H1 (cell line): ENCODE measurements at regions not wholly inside any gene's neighbourhood (a gene's known extent, or its start where the extent isn't known, plus 50 kb on each side); places are given as distances from the start of the nearest gene placed in this dataset.

Source experiments
- CTCF ChIA-PET: fragments of 300-600 bp; sonication (Branson Sonifier 250); formaldehyde crosslinking; loops from one replicate; lab custom pipeline; 2021; ENCODE audit not compliant: partially characterized antibody; lab: Charles Lee
- POLR2A ChIA-PET: fragments of 300-600 bp; sonication (Branson Sonifier 250); formaldehyde crosslinking; loops from one replicate; lab custom pipeline; 2021; ENCODE audit warnings: inconsistent platforms; ENCODE audit not compliant: partially characterized antibody; lab: Charles Lee
- DNase-seq, 2 experiments: peaks; one replicate each; pipeline versions ENCODE4 v3.0.0 to v3.0.0-alpha.2; 2010 to 2022; ENCODE audit warnings: low spot score in 2 of 2, low read depth in 1 of 2, mixed read lengths in 1 of 2
- FAIRE-seq: peaks from 2 replicates; lab custom pipeline; 2011; peaks lifted over from hg19 to GRCh38; lab: Jason Lieb, UNC
- H2AFZ ChIP-seq: 2 replicates; pipeline ENCODE4 v1.8.1; 2012; ENCODE audit warnings: low read length, inconsistent platforms
- H2AK5ac ChIP-seq: 2 replicates; pipeline ENCODE4 v1.6.1; 2013; ENCODE audit warnings: low read depth, low read length
- H2BK120ac ChIP-seq: replicated peaks from 2 replicates; pipeline ENCODE3; 2013; ENCODE audit warnings: low read depth, low read length, inconsistent platforms
- H2BK12ac ChIP-seq: 2 replicates; pipeline ENCODE4 v1.6.1; 2013; ENCODE audit warnings: low read depth, low read length
- H2BK15ac ChIP-seq: 2 replicates; pipeline ENCODE4 v1.6.1; 2013; ENCODE audit warnings: low read length
- H2BK20ac ChIP-seq: 2 replicates; pipeline ENCODE4 v1.6.1; 2013; ENCODE audit warnings: low read length
- H2BK5ac ChIP-seq: 2 replicates; pipeline ENCODE4 v1.6.1; 2013; ENCODE audit warnings: low read depth, low read length
- H3K14ac ChIP-seq: 2 replicates; pipeline ENCODE4 v1.6.1; 2013; ENCODE audit warnings: inconsistent platforms; ENCODE audit not compliant: insufficient read length
- H3K18ac ChIP-seq: 2 replicates; pipeline ENCODE4 v1.6.1; 2013; ENCODE audit warnings: low read length; ENCODE audit errors: extremely low read depth
- H3K23ac ChIP-seq: 2 replicates; pipeline ENCODE4 v1.6.1; 2013; ENCODE audit warnings: inconsistent platforms; ENCODE audit not compliant: insufficient read length
- H3K23me2 ChIP-seq: 2 replicates; pipeline ENCODE4 v1.6.1; 2013; ENCODE audit warnings: low read depth, low read length
- H3K27ac ChIP-seq: 2 replicates; pipeline ENCODE4 v1.6.1; 2011; ENCODE audit warnings: low read depth, low read length, inconsistent platforms
- H3K27me3 ChIP-seq, 4 experiments: replicated peaks in 1 of 4; 1 replicate in 1 of 4; 2 replicates in 3 of 4; pipeline versions ENCODE4 v1.6.1 to v1.8.1; 2011 to 2013; ENCODE audit warnings: low read length in 3 of 4, mild to moderate bottlenecking in 3 of 4, inconsistent platforms in 2 of 4, mixed read lengths in 2 of 4, moderate library complexity in 1 of 4; ENCODE audit not compliant: control insufficient read depth in 3 of 4, insufficient read depth in 3 of 4; ENCODE audit errors: extremely low read depth in 1 of 4
- H3K36me3 ChIP-seq, 4 experiments: 2 replicates each; pipeline versions ENCODE4 v1.6.1 to v1.8.1; 2011 to 2013; ENCODE audit warnings: mild to moderate bottlenecking in 4 of 4, low read length in 3 of 4, moderate library complexity in 2 of 4, control low read depth in 1 of 4, inconsistent platforms in 1 of 4; ENCODE audit not compliant: insufficient read depth in 4 of 4, control insufficient read depth in 2 of 4
- H3K4ac ChIP-seq: replicated peaks from 2 replicates; pipeline ENCODE3; 2013; ENCODE audit warnings: low read length, low read depth, mixed read lengths, inconsistent platforms; ENCODE audit not compliant: insufficient read length
- H3K4me1 ChIP-seq, 4 experiments: replicated peaks in 1 of 4; 1 replicate in 1 of 4; 2 replicates in 3 of 4; pipeline versions ENCODE4 v1.6.1 to v1.8.1; 2011 to 2013; ENCODE audit warnings: low read length in 3 of 4, inconsistent platforms in 2 of 4, mixed read lengths in 1 of 4; ENCODE audit not compliant: insufficient read depth in 4 of 4, control insufficient read depth in 3 of 4
- H3K4me2 ChIP-seq, 2 experiments: 2 replicates each; pipeline versions ENCODE4 v1.6.1 to v1.8.1; 2011 to 2013; ENCODE audit warnings: low read depth in 2 of 2, low read length in 2 of 2, control low read depth in 1 of 2, inconsistent platforms in 1 of 2, mild to moderate bottlenecking in 1 of 2; ENCODE audit not compliant: insufficient read depth in 1 of 2
- H3K4me3 ChIP-seq, 4 experiments: fragments of 200-600, 300-600 bp in 1 of 4; sonication (generic), shearing (Covaris generic), sonication (Bioruptor Twin) in 1 of 4; 2 replicates each; pipeline versions ENCODE4 v1.5.1 to v1.8.1; 2011 to 2016; ENCODE audit warnings: low read length in 4 of 4, low read depth in 3 of 4, control low read depth in 2 of 4, inconsistent platforms in 2 of 4, mild to moderate bottlenecking in 2 of 4, mixed read lengths in 1 of 4, moderate library complexity in 1 of 4; ENCODE audit not compliant: insufficient read depth in 2 of 4; ENCODE audit errors: extremely low read depth in 1 of 4
- H3K56ac ChIP-seq: replicated peaks from 2 replicates; pipeline ENCODE3; 2013; ENCODE audit warnings: low read depth, mild to moderate bottlenecking, mixed read lengths, low read length, inconsistent platforms; ENCODE audit not compliant: insufficient read length
- H3K79me1 ChIP-seq: 2 replicates; pipeline ENCODE4 v1.6.1; 2013; ENCODE audit warnings: low read depth, low read length, control low read depth
- H3K79me2 ChIP-seq, 2 experiments: 2 replicates each; pipeline versions ENCODE4 v1.6.1 to v1.8.1; 2012 to 2013; ENCODE audit warnings: low read length in 2 of 2, mild to moderate bottlenecking in 2 of 2, inconsistent platforms in 1 of 2; ENCODE audit not compliant: insufficient read depth in 2 of 2, control insufficient read depth in 1 of 2
- H3K9ac ChIP-seq, 4 experiments: replicated peaks in 1 of 4; 1 replicate in 1 of 4; 2 replicates in 3 of 4; pipeline versions ENCODE4 v1.6.1 to v1.8.1; 2011 to 2013; ENCODE audit warnings: low read depth in 3 of 4, low read length in 3 of 4, control low read depth in 2 of 4, mild to moderate bottlenecking in 2 of 4, moderate library complexity in 2 of 4, inconsistent platforms in 1 of 4; ENCODE audit errors: extremely low read depth in 1 of 4
- H3K9me3 ChIP-seq, 2 experiments: 2 replicates each; pipeline versions ENCODE4 v1.6.1 to v1.8.1; 2012 to 2013; ENCODE audit warnings: mild to moderate bottlenecking in 2 of 2, moderate library complexity in 2 of 2, control low read depth in 1 of 2, inconsistent platforms in 1 of 2, low read depth in 1 of 2, low read length in 1 of 2, mixed read lengths in 1 of 2; ENCODE audit not compliant: insufficient read depth in 2 of 2
- H4K20me1 ChIP-seq, 2 experiments: replicated peaks in 1 of 2; 2 replicates each; pipeline versions ENCODE3 to v1.8.1; 2011 to 2013; ENCODE audit warnings: inconsistent platforms in 2 of 2, low read length in 2 of 2, mild to moderate bottlenecking in 1 of 2; ENCODE audit not compliant: insufficient read depth in 2 of 2, control insufficient read depth in 1 of 2
- H4K5ac ChIP-seq: 2 replicates; pipeline ENCODE4 v1.6.1; 2013; ENCODE audit warnings: low read length, low read depth, mixed read lengths, inconsistent platforms; ENCODE audit not compliant: insufficient read length
- H4K8ac ChIP-seq: 2 replicates; pipeline ENCODE4 v1.8.0; 2013; ENCODE audit warnings: mild to moderate bottlenecking, moderate library complexity, low read length, inconsistent platforms; ENCODE audit not compliant: insufficient read depth; ENCODE audit errors: extremely low read depth
- H4K91ac ChIP-seq: replicated peaks from 2 replicates; pipeline ENCODE3; 2013; ENCODE audit warnings: low read length, mixed read lengths, inconsistent platforms; ENCODE audit not compliant: insufficient read length
- ASH2L ChIP-seq: fragments of 200-600, 300-600 bp; sonication (generic); IDR thresholded peaks from one replicate; pipeline ENCODE4 v1.7.1; 2017; ENCODE audit warnings: low read length
- CTCF ChIP-seq, 3 experiments: IDR thresholded peaks; 1 replicate in 2 of 3; 2 replicates in 1 of 3; pipeline versions ENCODE4 v1.5.1 to v1.6.1; 2011; ENCODE audit warnings: low read length in 3 of 3, mild to moderate bottlenecking in 3 of 3, inconsistent platforms in 2 of 3, low read depth in 1 of 3, moderate library complexity in 1 of 3; ENCODE audit not compliant: insufficient read depth in 1 of 3; ENCODE audit errors: control extremely low read depth in 1 of 3
- PHF8 ChIP-seq: fragments of 200-600 bp; sonication (generic); conservative IDR thresholded peaks from 2 replicates; pipeline ENCODE4 v1.7.1; 2012; ENCODE audit warnings: low read depth, mild to moderate bottlenecking, inconsistent platforms, low read length, moderate library complexity
- RNF2 ChIP-seq: fragments of 200-900, 300-1000 bp; sonication (generic); IDR thresholded peaks from 2 replicates; pipeline ENCODE4 v1.7.1; 2016; ENCODE audit warnings: borderline replicate concordance, low read depth, mild to moderate bottlenecking, antibody characterized with exemption, low read length; ENCODE audit not compliant: poor library complexity, severe bottlenecking; ENCODE audit errors: missing control alignments
- SAP30 ChIP-seq: fragments of 300-600 bp; sonication (generic); IDR thresholded peaks from 2 replicates; pipeline ENCODE4 v1.7.1; 2012; ENCODE audit warnings: low read length, moderate library complexity, mild to moderate bottlenecking, inconsistent platforms; ENCODE audit not compliant: insufficient read depth, insufficient replicate concordance
- SP2 ChIP-seq: IDR thresholded peaks from 2 replicates; pipeline ENCODE4 v1.6.1; 2012; ENCODE audit warnings: mild to moderate bottlenecking, low read length, inconsistent platforms
- WGBS, 2 experiments: shearing (Covaris generic) in 1 of 2; methylation state at CpG; one replicate each; pipeline versions ENCODE4 v1.1.6 to v1.1.7; 2013 to 2015; ENCODE audit warnings: low lambda C conversion rate in 2 of 2, mixed read lengths in 2 of 2, inconsistent platforms in 1 of 2, low coverage in 1 of 2, missing lambda C conversion rate in 1 of 2; ENCODE audit not compliant: insufficient replicate concordance in 2 of 2, insufficient coverage in 1 of 2, insufficient read length in 1 of 2; ENCODE audit errors: extremely low coverage in 1 of 2, missing lambda C conversion rate in 1 of 2; 5-methylcytosine and 5-hydroxymethylcytosine counted together

GRCh38 chr6:105688573-105688972, 285.7 kb upstream of the PREP start:
- FAIRE-seq, result no peak

More at GRCh38 chr6:105688573-105688972, 285.7 kb upstream of the PREP start:
- Histone ChIP-seq H3K27me3 (no peaks in the 10 kb centered on the region), H2BK15ac (no peak overlapping the region), H3K4me1 (no peaks in the 10 kb centered on the region), H4K5ac (no peak overlapping the region), H3K9ac (no peak overlapping the region), H3K4me3 (no peak overlapping the region), H3K36me3 (no peaks in the 10 kb centered on the region), H2AFZ (no peak overlapping the region), H3K56ac (no peak overlapping the region), H4K20me1 (no peaks in the 10 kb centered on the region), H4K8ac (no peak overlapping the region), H2AK5ac (no peak overlapping the region), H2BK5ac (no peak overlapping the region), H3K4me2 (no peak overlapping the region), H3K79me1 (no peaks in the 10 kb centered on the region), H3K23me2 (no peaks in the 10 kb centered on the region), H2BK120ac (no peak overlapping the region), H3K18ac (no peak overlapping the region), H3K4ac (no peak overlapping the region), H2BK12ac (no peak overlapping the region), H3K9me3 (peaks cover 15 to 21% of the 10 kb centered on the region in 2 experiments), H3K27ac (no peak overlapping the region), H4K91ac (no peak overlapping the region), H3K23ac (no peak overlapping the region), H2BK20ac (no peak overlapping the region), H3K79me2 (no peaks in the 10 kb centered on the region), H3K14ac (no peak overlapping the region)
- WGBS, 2 experiments, result 100% methylated on average over 1 of the region's 1 CpG; no CpG with 5 or more reads in 1 of the 2 experiments
- no peak for DNase-seq
- CTCF ChIA-PET, result no interaction called here
- POLR2A ChIA-PET, result no interaction called here
- TF ChIP-seq PHF8, result no peak
- TF ChIP-seq ASH2L, result no peak
- TF ChIP-seq SAP30, result no peak
- no peak for TF ChIP-seq RNF2
- no peak for TF ChIP-seq CTCF (IDR thresholded peaks at IDR 0.05; ENCODE audit: control extremely low read depth in 1 of 3, insufficient read depth in 1 of 3, low read depth in 1 of 3, low read length in 3 of 3)
- no peak for TF ChIP-seq SP2
